Liver (tissue), 8 donors: ENCODE measurements at regions not wholly inside any gene's neighbourhood (a gene's known extent, or its start where the extent isn't known, plus 50 kb on each side); places are given as distances from the start of the nearest gene placed in this dataset.

Source experiments
- DNase-seq: peaks from one replicate; pipeline ENCODE4 v3.0.0-alpha.2; 2017; ENCODE audit warnings: low spot score
- H3K27ac ChIP-seq, 2 donors: one replicate each; pipeline ENCODE4 v1.7.0; 2013; ENCODE audit warnings: inconsistent platforms in 2 of 2, low read length in 2 of 2, control low read depth in 1 of 2, low read depth in 1 of 2, mild to moderate bottlenecking in 1 of 2
- H3K27me3 ChIP-seq, 4 donors: one replicate each; pipeline versions ENCODE4 v1.6.1 to v1.7.0; 2013; ENCODE audit warnings: low read length in 3 of 4, inconsistent platforms in 1 of 4, mild to moderate bottlenecking in 1 of 4, moderate library complexity in 1 of 4; ENCODE audit not compliant: control insufficient read depth in 4 of 4, insufficient read depth in 4 of 4
- H3K36me3 ChIP-seq, 4 donors: one replicate each; pipeline versions ENCODE4 v1.6.1 to v1.7.0; 2013; ENCODE audit warnings: low read length in 3 of 4, mild to moderate bottlenecking in 3 of 4, low read depth in 1 of 4, moderate library complexity in 1 of 4; ENCODE audit not compliant: control insufficient read depth in 4 of 4, insufficient read depth in 3 of 4
- H3K4me1 ChIP-seq, 4 donors: one replicate each; pipeline versions ENCODE4 v1.6.1 to v1.7.0; 2013; ENCODE audit warnings: low read length in 3 of 4, mild to moderate bottlenecking in 3 of 4, moderate library complexity in 1 of 4; ENCODE audit not compliant: control insufficient read depth in 4 of 4, insufficient read depth in 4 of 4
- H3K4me3 ChIP-seq, 3 donors: one replicate each; pipeline versions ENCODE4 v1.6.1 to v1.7.0; 2013; ENCODE audit warnings: low read length in 3 of 3, control low read depth in 1 of 3, low read depth in 1 of 3, mild to moderate bottlenecking in 1 of 3
- H3K9ac ChIP-seq, 2 donors: one replicate each; pipeline ENCODE4 v1.7.0; 2013; ENCODE audit warnings: low read length in 2 of 2, mild to moderate bottlenecking in 2 of 2, moderate library complexity in 2 of 2, control low read depth in 1 of 2, low read depth in 1 of 2
- H3K9me3 ChIP-seq, 4 donors: one replicate each; pipeline versions ENCODE4 v1.6.1 to v1.7.0; 2013; ENCODE audit warnings: low read length in 3 of 4; ENCODE audit not compliant: control insufficient read depth in 4 of 4
- ATF3 ChIP-seq: IDR thresholded peaks from 2 replicates; pipeline ENCODE4 v1.6.1; 2016; ENCODE audit warnings: antibody characterized with exemption
- CTCF ChIP-seq: fragments of 150-350 bp; IDR thresholded peaks from 2 replicates; pipeline ENCODE4 v1.5.1; 2017; ENCODE audit warnings: improper control_type of control experiment, low read depth, low read length; ENCODE audit not compliant: missing input control
- EGR1 ChIP-seq, 2 donors: IDR thresholded peaks; 2 replicates each; pipeline ENCODE4 v1.6.1; 2016 to 2018; ENCODE audit warnings: antibody characterized with exemption in 2 of 2, low read depth in 2 of 2
- FOXA1 ChIP-seq: IDR thresholded peaks from 2 replicates; pipeline ENCODE4 v1.6.1; 2016; ENCODE audit warnings: antibody characterized with exemption
- FOXA2 ChIP-seq: IDR thresholded peaks from 2 replicates; pipeline ENCODE4 v1.6.1; 2016; ENCODE audit warnings: antibody characterized with exemption
- GABPA ChIP-seq, 2 donors: IDR thresholded peaks in 1 of 2; conservative IDR thresholded peaks in 1 of 2; 2 replicates each; pipeline ENCODE4 v1.6.1; 2016; ENCODE audit warnings: antibody characterized with exemption in 2 of 2, mild to moderate bottlenecking in 1 of 2, moderate library complexity in 1 of 2
- HNF4A ChIP-seq, 2 donors: conservative IDR thresholded peaks; 2 replicates each; pipeline ENCODE4 v1.6.1; 2016; ENCODE audit warnings: antibody characterized with exemption in 2 of 2, mild to moderate bottlenecking in 2 of 2
- HNF4G ChIP-seq: IDR thresholded peaks from 2 replicates; pipeline ENCODE4 v1.6.1; 2016; ENCODE audit warnings: antibody characterized with exemption
- JUND ChIP-seq, 2 donors: IDR thresholded peaks; 2 replicates each; pipeline ENCODE4 v1.6.1; 2016; ENCODE audit warnings: antibody characterized with exemption in 2 of 2
- MAX ChIP-seq: IDR thresholded peaks from 2 replicates; pipeline ENCODE4 v1.6.1; 2016; ENCODE audit warnings: antibody characterized with exemption
- NR2F2 ChIP-seq: IDR thresholded peaks from 2 replicates; pipeline ENCODE4 v1.6.1; 2016; ENCODE audit warnings: antibody characterized with exemption
- RAD21 ChIP-seq, 2 donors: IDR thresholded peaks; 2 replicates each; pipeline ENCODE4 v1.6.1; 2016; ENCODE audit warnings: antibody characterized with exemption in 2 of 2, mild to moderate bottlenecking in 2 of 2
- REST ChIP-seq: IDR thresholded peaks from 2 replicates; pipeline ENCODE4 v1.6.1; 2016; ENCODE audit warnings: antibody characterized with exemption, mild to moderate bottlenecking
- SP1 ChIP-seq: IDR thresholded peaks from 2 replicates; pipeline ENCODE4 v1.6.1; 2018; ENCODE audit warnings: antibody characterized with exemption, mild to moderate bottlenecking
- YY1 ChIP-seq: IDR thresholded peaks from 2 replicates; pipeline ENCODE4 v1.6.1; 2016; ENCODE audit warnings: antibody characterized with exemption, mild to moderate bottlenecking
- ZBTB33 ChIP-seq: IDR thresholded peaks from 2 replicates; pipeline ENCODE4 v1.6.1; 2016; ENCODE audit warnings: antibody characterized with exemption
- WGBS: extraction: QIAGEN DNeasy Blood & Tissue Kit; methylation state at CpG from one replicate; pipeline ENCODE4 v1.1.7; 2013; 5-methylcytosine and 5-hydroxymethylcytosine counted together
- donor health status: healthy.
- donor health status: healthy.
- donor health status: healthy.
- donor health status: healthy.
- donor health status: healthy.

GRCh38 chr11:109597336-109597735, 175.3 kb downstream of the C11orf87 start:
- no peak overlapping the region for H3K9ac ChIP-seq
- H3K27me3 ChIP-seq, result no peaks in the 10 kb centered on the region
- no peaks in the 10 kb centered on the region for H3K4me1 ChIP-seq
- no peak for TF ChIP-seq NR2F2
- no peak for TF ChIP-seq YY1
- no peak for TF ChIP-seq EGR1 (IDR thresholded peaks at IDR 0.05; ENCODE audit: low read depth in 2 of 2)
- TF ChIP-seq ATF3, result no peak
- TF ChIP-seq FOXA2, result no peak
- no peak for TF ChIP-seq ZBTB33
- no peak for TF ChIP-seq HNF4G
- TF ChIP-seq REST, result no peak
- no peak for TF ChIP-seq RAD21 (IDR thresholded peaks at IDR 0.05)
- TF ChIP-seq GABPA (IDR thresholded peaks at IDR 0.05 in 1 of 2, conservative IDR thresholded peaks at IDR 0.05 in 1 of 2), result no peak
- no peak for TF ChIP-seq MAX
- no peak for TF ChIP-seq SP1
- no peak for TF ChIP-seq HNF4A (conservative IDR thresholded peaks at IDR 0.05)
- H3K36me3 ChIP-seq, result no peaks in the 10 kb centered on the region
- no peaks in the 10 kb centered on the region for H3K9me3 ChIP-seq
- WGBS, result 75% methylated on average over 4 of the region's 4 CpGs
- H3K27ac ChIP-seq, result no peak overlapping the region
- no peak for DNase-seq
- no peak overlapping the region for H3K4me3 ChIP-seq

- Histone ChIP-seq H3K9ac (no peak overlapping the region), H3K9me3 (no peaks in the 10 kb centered on the region), H3K4me3 (no peak overlapping the region), H3K27ac (no peak overlapping the region), H3K27me3 (no peaks in the 10 kb centered on the region), H3K4me1 (no peaks in the 10 kb centered on the region), H3K36me3 (no peaks in the 10 kb centered on the region)
- TF ChIP-seq FOXA2, result no peak
- no peak for TF ChIP-seq ATF3
- no peak for TF ChIP-seq NR2F2
- TF ChIP-seq ZBTB33, result no peak
- no peak for TF ChIP-seq GABPA (IDR thresholded peaks at IDR 0.05 in 1 of 2, conservative IDR thresholded peaks at IDR 0.05 in 1 of 2)
- no peak for TF ChIP-seq CTCF
- TF ChIP-seq JUND (IDR thresholded peaks at IDR 0.05), result no peak
- no peak for TF ChIP-seq RAD21 (IDR thresholded peaks at IDR 0.05)
- no peak for TF ChIP-seq REST
- TF ChIP-seq FOXA1, result no peak
- WGBS, result 69% methylated on average over 3 of the region's 3 CpGs
- DNase-seq, result no peak
Observed at GRCh38 chr11:109604481-109605400, 182.8 kb downstream of the C11orf87 start.
